HL-60 (cell line): ENCODE measurements at regions not wholly inside any gene's neighbourhood (a gene's known extent, or its start where the extent isn't known, plus 50 kb on each side); places are given as distances from the start of the nearest gene placed in this dataset.

Source experiments
- DNase-seq, 2 experiments: peaks; one replicate each; pipeline ENCODE4 v3.0.0-alpha.2; 2010 to 2020; ENCODE audit warnings: low read depth in 1 of 2, low spot score in 1 of 2
- H3K27ac ChIP-seq: fragments of 250-450 bp; sonication (Bioruptor Pico); replicated peaks from 2 replicates; pipeline ENCODE4 v1.5.1; 2020; ENCODE audit warnings: mild to moderate bottlenecking, moderate library complexity
- H3K27me3 ChIP-seq: fragments of 250-450 bp; sonication (Bioruptor Pico); 2 replicates; pipeline ENCODE4 v1.5.1; 2021; ENCODE audit warnings: mild to moderate bottlenecking, moderate library complexity; ENCODE audit not compliant: insufficient read depth, poor library complexity, severe bottlenecking
- H3K4me3 ChIP-seq: replicated peaks from 2 replicates; pipeline ENCODE4 v1.5.1; 2011; ENCODE audit warnings: mild to moderate bottlenecking, control low read depth, low read length; ENCODE audit not compliant: insufficient read depth
- CTCF ChIP-seq: IDR thresholded peaks from one replicate; pipeline ENCODE4 v1.5.1; 2011; ENCODE audit warnings: low read length, control low read depth, inconsistent platforms; ENCODE audit not compliant: insufficient read depth
- GABPA ChIP-seq: IDR thresholded peaks from 2 replicates; pipeline ENCODE4 v1.6.1; 2012; ENCODE audit warnings: low read depth
- POLR2AphosphoS5 ChIP-seq: IDR thresholded peaks from 2 replicates; pipeline ENCODE4 v1.6.1; 2012; ENCODE audit warnings: low read depth
- SPI1 ChIP-seq: IDR thresholded peaks from 2 replicates; pipeline ENCODE4 v1.6.1; 2012; ENCODE audit warnings: low read depth, mild to moderate bottlenecking, borderline replicate concordance
- TF ChIP-seq, protein P1 (sequence below): IDR thresholded peaks from 2 replicates; pipeline ENCODE4 v1.6.1; 2012; ENCODE audit warnings: low read depth; ENCODE audit not compliant: insufficient replicate concordance

GRCh38 chr3:161859865-161860450 lies 363.4 kb downstream of the OTOL1 start:
- Histone ChIP-seq H3K4me3 (no peak overlapping the region), H3K27ac (no peak overlapping the region), H3K27me3 (no peaks in the 10 kb centered on the region)
- TF ChIP-seq CTCF (no peak), SPI1 (no peak), POLR2AphosphoS5 (no peak), GABPA (no peak)
- TF ChIP-seq, protein P1, sequence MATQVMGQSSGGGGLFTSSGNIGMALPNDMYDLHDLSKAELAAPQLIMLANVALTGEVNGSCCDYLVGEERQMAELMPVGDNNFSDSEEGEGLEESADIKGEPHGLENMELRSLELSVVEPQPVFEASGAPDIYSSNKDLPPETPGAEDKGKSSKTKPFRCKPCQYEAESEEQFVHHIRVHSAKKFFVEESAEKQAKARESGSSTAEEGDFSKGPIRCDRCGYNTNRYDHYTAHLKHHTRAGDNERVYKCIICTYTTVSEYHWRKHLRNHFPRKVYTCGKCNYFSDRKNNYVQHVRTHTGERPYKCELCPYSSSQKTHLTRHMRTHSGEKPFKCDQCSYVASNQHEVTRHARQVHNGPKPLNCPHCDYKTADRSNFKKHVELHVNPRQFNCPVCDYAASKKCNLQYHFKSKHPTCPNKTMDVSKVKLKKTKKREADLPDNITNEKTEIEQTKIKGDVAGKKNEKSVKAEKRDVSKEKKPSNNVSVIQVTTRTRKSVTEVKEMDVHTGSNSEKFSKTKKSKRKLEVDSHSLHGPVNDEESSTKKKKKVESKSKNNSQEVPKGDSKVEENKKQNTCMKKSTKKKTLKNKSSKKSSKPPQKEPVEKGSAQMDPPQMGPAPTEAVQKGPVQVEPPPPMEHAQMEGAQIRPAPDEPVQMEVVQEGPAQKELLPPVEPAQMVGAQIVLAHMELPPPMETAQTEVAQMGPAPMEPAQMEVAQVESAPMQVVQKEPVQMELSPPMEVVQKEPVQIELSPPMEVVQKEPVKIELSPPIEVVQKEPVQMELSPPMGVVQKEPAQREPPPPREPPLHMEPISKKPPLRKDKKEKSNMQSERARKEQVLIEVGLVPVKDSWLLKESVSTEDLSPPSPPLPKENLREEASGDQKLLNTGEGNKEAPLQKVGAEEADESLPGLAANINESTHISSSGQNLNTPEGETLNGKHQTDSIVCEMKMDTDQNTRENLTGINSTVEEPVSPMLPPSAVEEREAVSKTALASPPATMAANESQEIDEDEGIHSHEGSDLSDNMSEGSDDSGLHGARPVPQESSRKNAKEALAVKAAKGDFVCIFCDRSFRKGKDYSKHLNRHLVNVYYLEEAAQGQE = no peak
- no peak for DNase-seq

GRCh38 chr3:161863775-161864174 lies 367.2 kb downstream of the OTOL1 start:
- no peak for TF ChIP-seq CTCF
- TF ChIP-seq POLR2AphosphoS5 = no peak
- TF ChIP-seq, protein P1 = no peak
- TF ChIP-seq GABPA = no peak
- TF ChIP-seq SPI1 = no peak
- no peak overlapping the region for H3K4me3 ChIP-seq
- no peak for DNase-seq

GRCh38 chr3:161866176-161866575 lies 369.6 kb downstream of the OTOL1 start:
- TF ChIP-seq, protein P1 = no peak
- no peak for TF ChIP-seq SPI1
- TF ChIP-seq CTCF = no peak
- no peak for TF ChIP-seq GABPA
- TF ChIP-seq POLR2AphosphoS5 = no peak
- no peak for DNase-seq
- no peaks in the 10 kb centered on the region for H3K27me3 ChIP-seq
- H3K27ac ChIP-seq = no peak overlapping the region
- no peak overlapping the region for H3K4me3 ChIP-seq

More at GRCh38 chr3:161863775-161864174, 367.2 kb downstream of the OTOL1 start:
- Histone ChIP-seq H3K27me3 (no peaks in the 10 kb centered on the region), H3K27ac (no peak overlapping the region)
